ENCODE measurements at regions not wholly inside any gene's neighbourhood (a gene's known extent, or its start where the extent isn't known, plus 50 kb on each side); places are given as distances from the start of the nearest gene placed in this dataset.

- H3K4me1 Mint-ChIP-seq, result no peaks in the 10 kb centered on the region
- DNase-seq, result no peak
- CTCF ChIA-PET, result no interaction called here
These were observed 79.3 kb upstream of the POU3F3 start for GRCh38 chr2:104774631-104775030.

GRCh38 chr2:104777721-104778120 is 76.2 kb upstream of the POU3F3 start:
- no peaks in the 10 kb centered on the region for H3K4me1 Mint-ChIP-seq
- no peak overlapping the region for H3K27ac Mint-ChIP-seq
- H3K9me3 Mint-ChIP-seq, result no peaks in the 10 kb centered on the region
- DNase-seq, result no peak
- no peak overlapping the region for H3K4me3 Mint-ChIP-seq
- CTCF ChIA-PET, result no interaction called here
- H3K36me3 Mint-ChIP-seq, result no peaks in the 10 kb centered on the region
- H3K27me3 Mint-ChIP-seq, result no peaks in the 10 kb centered on the region

More at GRCh38 chr2:104774631-104775030, 79.3 kb upstream of the POU3F3 start:
- Mint-ChIP-seq H3K27me3 (peaks cover 4% of the 10 kb centered on the region), H3K4me3 (no peak overlapping the region), H3K9me3 (no peaks in the 10 kb centered on the region), H3K27ac (no peak overlapping the region), H3K36me3 (no peaks in the 10 kb centered on the region)

- Mint-ChIP-seq H3K4me3 (no peak overlapping the region), H3K36me3 (no peaks in the 10 kb centered on the region), H3K27me3 (no peaks in the 10 kb centered on the region), H3K4me1 (no peaks in the 10 kb centered on the region), H3K27ac (no peak overlapping the region), H3K9me3 (no peaks in the 10 kb centered on the region)
- DNase-seq, result no peak
- CTCF ChIA-PET, result no interaction called here
These were observed 72.8 kb upstream of the POU3F3 start for GRCh38 chr2:104781151-104781550.

- no peak for DNase-seq
- H3K36me3 Mint-ChIP-seq, result no peaks in the 10 kb centered on the region
These were observed 69.7 kb upstream of the POU3F3 start for GRCh38 chr2:104784264-104784663.

DNA sequence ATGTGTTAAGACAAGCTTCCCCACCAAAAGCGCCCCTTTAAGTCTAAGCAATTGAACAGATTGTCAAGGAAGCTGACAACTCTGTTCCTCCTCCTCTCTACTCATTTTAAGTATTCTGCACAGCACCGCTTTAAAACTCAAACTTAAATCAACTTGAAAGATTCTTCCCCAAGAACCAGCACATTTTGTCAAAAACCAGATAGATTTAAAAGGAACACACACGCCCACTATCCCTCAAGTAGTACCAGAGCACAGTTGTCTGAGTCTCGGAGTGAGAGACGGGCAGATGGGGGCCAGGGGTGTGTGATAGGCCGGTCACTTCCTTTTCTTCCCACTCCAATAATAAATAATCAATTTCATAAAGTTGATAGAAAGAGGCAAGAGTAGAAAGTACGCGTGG is 67.7 kb upstream of the POU3F3 start:
- CTCF ChIA-PET, result no interaction called here
- Mint-ChIP-seq H3K9me3 (no peaks in the 10 kb centered on the region), H3K4me1 (no peaks in the 10 kb centered on the region), H3K27ac (no peak overlapping the region), H3K4me3 (no peak overlapping the region), H3K36me3 (no peaks in the 10 kb centered on the region), H3K27me3 (peaks cover 3% of the 10 kb centered on the region)
- DNase-seq, result no peak

More at GRCh38 chr2:104784264-104784663, 69.7 kb upstream of the POU3F3 start:
- CTCF ChIA-PET, result no interaction called here
- no peaks in the 10 kb centered on the region for H3K9me3 Mint-ChIP-seq
- no peak overlapping the region for H3K27ac Mint-ChIP-seq
- no peaks in the 10 kb centered on the region for H3K4me1 Mint-ChIP-seq
- H3K4me3 Mint-ChIP-seq, result no peak overlapping the region
- H3K27me3 Mint-ChIP-seq, result peaks cover 3% of the 10 kb centered on the region

DNA sequence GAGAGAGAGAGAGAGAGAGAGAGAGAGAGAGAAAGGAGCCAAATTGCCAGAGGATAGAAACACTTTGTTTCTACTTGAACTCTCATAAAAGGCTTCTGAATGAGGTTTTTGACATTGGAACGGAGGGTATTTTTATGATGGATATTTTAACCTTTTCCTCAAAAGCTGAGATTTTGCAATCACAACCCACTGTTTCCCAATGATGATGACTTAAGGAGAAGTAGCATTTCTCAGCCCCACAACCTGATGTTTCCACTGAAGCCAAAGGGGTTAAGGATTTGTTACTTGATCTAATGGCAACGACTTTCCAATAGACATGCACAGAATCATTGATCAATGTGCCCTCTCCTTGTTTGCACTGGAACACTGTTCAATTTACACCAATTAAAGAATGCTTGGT is 67.1 kb upstream of the POU3F3 start:
- H3K27ac Mint-ChIP-seq, result no peak overlapping the region
- no peaks in the 10 kb centered on the region for H3K4me1 Mint-ChIP-seq
- H3K4me3 Mint-ChIP-seq, result no peak overlapping the region
- H3K27me3 Mint-ChIP-seq, result peaks cover 3% of the 10 kb centered on the region
- H3K9me3 Mint-ChIP-seq, result no peaks in the 10 kb centered on the region
- DNase-seq, result no peak
- no peaks in the 10 kb centered on the region for H3K36me3 Mint-ChIP-seq
- CTCF ChIA-PET, result no interaction called here

DNA sequence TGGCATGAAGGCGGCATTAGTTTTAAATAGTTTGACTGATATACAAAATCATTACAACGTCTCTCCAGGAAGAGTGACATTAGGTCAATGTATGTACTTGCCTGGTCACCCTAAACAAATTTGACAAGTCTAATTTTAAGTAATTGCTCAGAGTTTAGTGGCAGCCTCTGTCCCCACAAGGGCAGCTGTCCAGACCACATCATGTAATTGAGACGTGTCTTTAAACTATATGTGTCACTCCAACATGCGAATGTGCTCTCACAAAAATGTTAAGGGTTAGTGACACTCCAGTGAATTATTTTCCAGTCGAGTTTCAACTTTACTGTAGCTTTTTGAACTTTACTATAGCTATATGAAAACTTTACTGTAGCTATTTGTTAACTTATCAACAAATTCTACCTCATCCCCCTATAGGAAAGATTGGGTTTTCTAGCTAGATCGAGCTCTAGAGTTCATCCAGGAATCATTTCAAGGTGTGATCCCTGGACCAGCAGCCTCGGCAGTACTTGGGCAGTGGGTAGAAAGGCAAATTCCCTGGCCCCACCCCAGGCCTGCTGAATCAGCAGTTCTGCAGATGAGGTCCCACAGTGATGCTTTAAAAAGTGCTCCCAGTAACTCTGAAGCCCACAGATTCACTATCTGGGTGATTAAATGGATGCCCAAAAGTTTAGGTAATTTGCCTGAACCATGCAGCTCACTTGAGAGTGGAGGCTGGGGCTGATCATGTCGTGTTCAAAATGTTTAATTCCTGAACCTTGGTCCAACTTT is 66.4 kb upstream of the POU3F3 start:
- no peak overlapping the region for H3K27ac Mint-ChIP-seq
- H3K4me1 Mint-ChIP-seq, result no peaks in the 10 kb centered on the region
- no peak for DNase-seq
- H3K9me3 Mint-ChIP-seq, result no peaks in the 10 kb centered on the region
- CTCF ChIA-PET, result no interaction called here
- H3K27me3 Mint-ChIP-seq, result peaks cover 3% of the 10 kb centered on the region
- H3K4me3 Mint-ChIP-seq, result no peak overlapping the region
- H3K36me3 Mint-ChIP-seq, result no peaks in the 10 kb centered on the region

DNA sequence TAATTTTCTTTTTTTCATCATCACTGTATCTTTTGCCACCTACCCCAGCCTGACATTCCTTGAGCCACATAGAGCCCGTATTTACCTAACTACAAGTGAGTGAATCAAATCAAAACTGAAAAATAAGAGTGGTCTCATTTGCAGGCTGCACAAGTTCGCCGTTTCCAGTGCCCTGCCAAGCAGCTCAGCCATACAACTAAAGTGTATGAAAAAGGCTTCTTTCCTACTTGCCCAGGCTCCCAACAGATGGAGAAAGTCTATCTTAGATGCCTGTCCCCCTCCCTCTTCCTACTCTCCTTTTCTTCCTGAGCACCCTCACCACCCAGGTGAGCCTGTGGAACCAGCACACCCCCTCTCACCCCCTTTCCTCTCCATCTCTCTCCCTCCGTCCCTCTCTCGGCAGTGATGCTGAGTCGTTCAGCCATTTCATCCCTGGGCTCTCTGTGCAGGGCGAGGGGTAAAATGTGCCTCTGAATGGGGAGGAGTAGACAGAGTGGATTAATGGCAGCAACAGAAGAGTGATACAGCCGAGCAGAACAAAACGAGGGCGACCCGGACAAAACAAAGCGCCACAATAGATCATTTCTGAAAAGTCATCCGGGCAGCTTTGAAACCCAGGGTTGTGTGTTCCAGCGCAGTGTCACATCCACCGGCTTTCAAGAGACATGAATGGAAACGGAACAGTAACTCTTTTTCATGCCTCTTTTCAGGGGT is 65.0 kb upstream of the POU3F3 start:
- H3K4me3 Mint-ChIP-seq, result no peak overlapping the region

DNA sequence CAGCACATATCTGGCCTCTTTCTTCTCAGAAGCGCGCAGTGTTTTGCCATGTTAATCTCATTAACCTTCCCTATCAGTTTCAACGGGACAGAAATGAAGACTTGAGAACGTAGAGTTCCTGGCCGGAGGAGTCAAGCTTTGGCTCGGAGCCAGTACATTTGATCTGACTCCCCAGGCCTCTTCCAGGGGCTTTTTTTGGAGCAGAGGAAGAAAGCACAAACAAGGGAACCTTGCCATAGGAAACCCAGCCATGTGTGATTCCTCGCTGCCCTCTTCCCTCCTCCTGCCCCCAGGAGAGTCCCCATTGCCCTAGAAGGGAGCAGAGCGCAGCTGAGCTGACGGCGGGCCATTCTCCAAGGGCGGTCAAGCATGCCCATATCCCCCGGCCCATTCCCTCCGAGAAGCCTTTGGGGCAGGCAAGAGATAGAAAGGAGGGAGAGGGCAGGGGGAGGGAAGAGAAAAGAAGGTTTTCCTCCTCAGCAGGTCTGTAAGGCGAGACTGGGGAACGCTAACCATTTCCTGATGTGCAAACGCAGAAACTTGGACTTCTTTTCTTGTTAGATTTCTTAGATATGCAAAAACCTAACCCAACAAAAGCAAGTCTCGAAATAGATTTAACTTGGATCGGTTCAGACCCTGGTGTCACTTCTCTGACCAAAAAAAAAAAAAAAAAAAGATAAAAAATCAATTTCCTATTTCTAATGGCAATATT is 63.7 kb upstream of the POU3F3 start:
- CTCF ChIA-PET, result no interaction called here
- Mint-ChIP-seq H3K4me3 (no peak overlapping the region), H3K4me1 (no peaks in the 10 kb centered on the region), H3K36me3 (no peaks in the 10 kb centered on the region), H3K27me3 (peaks cover 3% of the 10 kb centered on the region), H3K9me3 (no peaks in the 10 kb centered on the region), H3K27ac (no peak overlapping the region)
- DNase-seq, result no peak

More for the DNA sequence above, 65.0 kb upstream of the POU3F3 start:
- peaks cover 3% of the 10 kb centered on the region for H3K27me3 Mint-ChIP-seq
- no peaks in the 10 kb centered on the region for H3K4me1 Mint-ChIP-seq
- no peak for DNase-seq
- CTCF ChIA-PET, result no interaction called here
- no peaks in the 10 kb centered on the region for H3K9me3 Mint-ChIP-seq
- no peak overlapping the region for H3K27ac Mint-ChIP-seq
- H3K36me3 Mint-ChIP-seq, result no peaks in the 10 kb centered on the region

GRCh38 chr2:104790901-104791495 is 62.9 kb upstream of the POU3F3 start:
- DNase-seq, result no peak
- no peaks in the 10 kb centered on the region for H3K4me1 Mint-ChIP-seq
- H3K36me3 Mint-ChIP-seq, result no peaks in the 10 kb centered on the region
- H3K4me3 Mint-ChIP-seq, result no peak overlapping the region
- CTCF ChIA-PET, result no interaction called here
- no peaks in the 10 kb centered on the region for H3K9me3 Mint-ChIP-seq
- no peak overlapping the region for H3K27ac Mint-ChIP-seq
- peaks cover 3% of the 10 kb centered on the region for H3K27me3 Mint-ChIP-seq

DNA sequence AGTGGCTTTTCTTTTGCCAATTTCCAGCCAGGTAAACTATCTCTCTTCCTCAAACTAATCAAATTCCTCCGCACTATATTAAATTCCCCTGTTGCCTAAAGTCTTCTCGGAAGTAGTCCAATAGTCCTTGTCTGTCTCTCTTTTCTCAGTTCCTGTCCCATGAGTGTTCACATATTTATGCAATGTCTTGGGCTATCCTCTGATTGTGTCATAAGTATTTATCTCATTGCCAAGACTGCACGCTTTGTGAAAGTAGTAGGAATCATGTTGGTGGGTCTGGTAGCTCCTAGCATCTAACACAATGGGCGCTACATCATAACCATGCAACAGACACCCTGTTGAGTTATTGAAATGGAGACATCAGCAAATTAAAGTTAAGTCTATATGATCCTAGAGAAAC is 59.9 kb upstream of the POU3F3 start:
- Mint-ChIP-seq H3K4me1 (no peaks in the 10 kb centered on the region), H3K9me3 (no peaks in the 10 kb centered on the region), H3K27ac (no peak overlapping the region), H3K4me3 (no peak overlapping the region), H3K27me3 (peaks cover 2% of the 10 kb centered on the region), H3K36me3 (no peaks in the 10 kb centered on the region)
- CTCF ChIA-PET, result no interaction called here
- DNase-seq, result no peak

DNA sequence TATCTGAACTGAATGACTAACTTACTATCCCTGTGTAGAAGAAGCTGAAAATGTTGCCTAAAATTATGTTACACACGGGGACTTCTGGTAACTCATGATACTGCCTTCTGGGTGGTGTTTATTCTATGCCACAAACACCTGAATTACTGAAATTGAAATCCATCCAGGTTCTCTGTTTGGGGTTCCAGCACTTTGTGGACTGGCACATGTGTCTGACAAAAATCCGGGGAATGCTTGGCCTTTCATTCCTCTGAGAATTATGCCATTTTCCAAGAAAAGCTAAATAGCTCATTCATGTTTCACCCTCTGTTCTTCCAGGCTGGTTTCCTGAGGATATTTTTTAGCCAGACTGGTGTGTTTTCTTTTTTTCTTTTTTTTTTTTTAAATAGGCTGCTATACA is 59.5 kb upstream of the POU3F3 start:
- Mint-ChIP-seq H3K9me3 (no peaks in the 10 kb centered on the region), H3K4me3 (no peak overlapping the region), H3K27ac (no peak overlapping the region), H3K4me1 (no peaks in the 10 kb centered on the region), H3K36me3 (no peaks in the 10 kb centered on the region), H3K27me3 (no peaks in the 10 kb centered on the region)
- DNase-seq, result no peak
- CTCF ChIA-PET, result no interaction called here
